Gastroesophageal sphincter (tissue), 4 donors: ENCODE measurements at regions not wholly inside any gene's neighbourhood (a gene's known extent, or its start where the extent isn't known, plus 50 kb on each side); places are given as distances from the start of the nearest gene placed in this dataset.

ENCODE experiments used
- ATAC-seq: fragments of 150-250 bp; one replicate; pipeline ENCODE4 v1.9.1; 2016; ENCODE audit warnings: mild to moderate bottlenecking, moderate library complexity
- H3K27ac ChIP-seq, 4 donors: fragments of 200-600 bp; sonication (generic) in 3 of 4; 1 replicate in 3 of 4; 2 replicates in 1 of 4; pipeline ENCODE4 v1.5.1; 2016 to 2019
- H3K27me3 ChIP-seq: fragments of 200-600 bp; sonication (generic); one replicate; pipeline ENCODE4 v1.5.1; 2019
- H3K36me3 ChIP-seq, 2 donors: fragments of 200-600 bp; sonication (generic); one replicate each; pipeline ENCODE4 v1.5.1; 2019; ENCODE audit warnings: control low read depth in 1 of 2
- H3K4me1 ChIP-seq, 3 donors: fragments of 200-600 bp; sonication (generic); 1 replicate in 2 of 3; 2 replicates in 1 of 3; pipeline ENCODE4 v1.5.1; 2016 to 2019; ENCODE audit warnings: control low read depth in 2 of 3
- H3K4me3 ChIP-seq, 2 donors: fragments of 200-600 bp; sonication (generic); one replicate each; pipeline ENCODE4 v1.5.1; 2019; ENCODE audit warnings: mild to moderate bottlenecking in 1 of 2, moderate library complexity in 1 of 2
- H3K9me3 ChIP-seq, 3 donors: fragments of 200-600 bp; sonication (generic); one replicate each; pipeline ENCODE4 v1.5.1; 2017 to 2019; ENCODE audit warnings: control low read depth in 2 of 3
- CTCF ChIP-seq, 4 experiments: fragments of 200-600 bp in 2 of 4; fragments of 450-650 bp in 2 of 4; sonication (generic) in 1 of 4; IDR thresholded peaks; one replicate each; pipeline ENCODE4 v1.5.1; 2017 to 2019; ENCODE audit warnings: antibody characterized with exemption in 4 of 4, mild to moderate bottlenecking in 2 of 4, moderate library complexity in 2 of 4
- EP300 ChIP-seq: sonication (generic); formaldehyde crosslinking; IDR thresholded peaks from one replicate; pipeline ENCODE4 v1.6.1; 2017; ENCODE audit warnings: antibody characterized with exemption, mild to moderate bottlenecking
- POLR2A ChIP-seq, 2 donors: fragments of 450-650 bp; IDR thresholded peaks; one replicate each; pipeline ENCODE4 v1.6.1; 2017; ENCODE audit warnings: antibody characterized with exemption in 2 of 2, mild to moderate bottlenecking in 2 of 2, moderate library complexity in 1 of 2
- POLR2AphosphoS5 ChIP-seq: sonication (generic); formaldehyde crosslinking; IDR thresholded peaks from one replicate; pipeline ENCODE4 v1.6.1; 2017; ENCODE audit warnings: antibody characterized with exemption
- WGBS, 2 donors: methylation state at CpG; one replicate each; pipeline ENCODE4 v1.1.5; 2018; ENCODE audit warnings: low coverage in 1 of 2; 5-methylcytosine and 5-hydroxymethylcytosine counted together

DNA sequence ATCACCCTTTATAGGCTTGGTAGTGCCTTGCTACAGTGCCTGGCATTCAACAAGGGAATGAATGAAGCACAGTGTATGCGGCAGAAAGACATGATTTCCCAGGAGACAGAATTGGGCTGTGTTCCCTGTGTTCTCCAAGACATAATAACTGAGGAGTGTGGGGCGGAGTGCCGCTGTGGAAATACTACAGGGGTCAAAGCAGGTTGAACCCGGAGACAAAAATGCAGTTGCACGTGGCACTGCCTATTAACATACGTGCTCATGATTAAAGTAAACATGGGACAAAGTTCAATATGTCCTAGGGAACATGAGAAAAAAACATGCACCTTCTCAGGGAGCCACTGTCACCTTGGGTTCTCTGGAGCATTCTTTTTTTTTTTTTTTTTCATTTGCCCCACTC lies 820.8 kb downstream of the RPA4 start:
- Histone ChIP-seq H3K4me1 (no peaks in the 10 kb centered on the region), H3K27ac (no peak overlapping the region), H3K36me3 (no peaks in the 10 kb centered on the region), H3K4me3 (no peak overlapping the region), H3K27me3 (no peaks in the 10 kb centered on the region), H3K9me3 (no peaks in the 10 kb centered on the region)
- WGBS, 2 donors, result 83 to 91% methylated on average over 4 to 5 of the region's 6 CpGs
- ATAC-seq, result no peak
- TF ChIP-seq POLR2AphosphoS5, result no peak
- TF ChIP-seq EP300, result no peak
- TF ChIP-seq POLR2A (IDR thresholded peaks at IDR 0.05), result no peak
- TF ChIP-seq CTCF (IDR thresholded peaks at IDR 0.05), result no peak

- Histone ChIP-seq H3K9me3 (no peaks in the 10 kb centered on the region), H3K36me3 (no peaks in the 10 kb centered on the region), H3K27ac (no peak overlapping the region), H3K4me1 (no peaks in the 10 kb centered on the region), H3K4me3 (no peak overlapping the region), H3K27me3 (no peaks in the 10 kb centered on the region)
- 100% methylated on average over 1 of the region's 1 CpG; no CpG with 5 or more reads in 1 of the 2 donors for WGBS, 2 donors
- TF ChIP-seq EP300 (no peak), CTCF (IDR thresholded peaks at IDR 0.05) (no peak), POLR2AphosphoS5 (no peak), POLR2A (IDR thresholded peaks at IDR 0.05) (no peak)
- no peak for ATAC-seq
Observed at GRCh38 chrX:97704881-97705280, 821.2 kb downstream of the RPA4 start.

DNA sequence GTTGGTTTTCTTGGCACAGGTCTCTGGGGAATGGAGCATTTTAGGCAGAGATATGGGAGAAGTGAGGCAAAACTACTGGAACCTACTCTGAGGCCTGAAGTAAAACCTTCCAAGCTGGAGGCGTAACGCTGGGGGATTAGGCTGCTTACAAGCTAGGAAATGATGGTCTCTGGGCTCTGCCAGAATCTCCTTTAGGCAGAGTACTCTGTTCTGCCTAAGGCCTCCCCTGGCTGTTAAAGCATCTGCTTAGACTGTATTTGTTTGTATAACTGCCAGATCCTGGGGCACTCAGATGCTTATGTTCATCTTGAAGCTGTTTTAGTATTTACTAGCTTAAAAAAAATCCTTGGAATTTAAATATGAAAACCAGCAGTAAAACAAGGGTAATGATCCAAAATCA lies 822.2 kb downstream of the RPA4 start:
- WGBS, 2 donors, result 90% methylated on average over 2 of the region's 2 CpGs; no CpG with 5 or more reads in 1 of the 2 donors
- no peaks in the 10 kb centered on the region for H3K27me3 ChIP-seq
- H3K4me1 ChIP-seq, result no peaks in the 10 kb centered on the region
- no peak for TF ChIP-seq CTCF (IDR thresholded peaks at IDR 0.05)
- no peak for TF ChIP-seq POLR2A (IDR thresholded peaks at IDR 0.05)
- no peak for TF ChIP-seq POLR2AphosphoS5
- no peak for TF ChIP-seq EP300
- no peak overlapping the region for H3K27ac ChIP-seq
- no peaks in the 10 kb centered on the region for H3K9me3 ChIP-seq
- no peaks in the 10 kb centered on the region for H3K36me3 ChIP-seq
- H3K4me3 ChIP-seq, result no peak overlapping the region
- no peak for ATAC-seq

- no peak for TF ChIP-seq POLR2A (IDR thresholded peaks at IDR 0.05)
- no peak for TF ChIP-seq CTCF (IDR thresholded peaks at IDR 0.05)
- TF ChIP-seq EP300, result no peak
- no peak for TF ChIP-seq POLR2AphosphoS5
- Histone ChIP-seq H3K4me1 (no peaks in the 10 kb centered on the region), H3K4me3 (no peak overlapping the region), H3K27me3 (no peaks in the 10 kb centered on the region), H3K9me3 (no peaks in the 10 kb centered on the region), H3K36me3 (no peaks in the 10 kb centered on the region), H3K27ac (no peak overlapping the region)
- no peak for ATAC-seq
Observed at GRCh38 chrX:97714072-97714471, 830.4 kb downstream of the RPA4 start.

DNA sequence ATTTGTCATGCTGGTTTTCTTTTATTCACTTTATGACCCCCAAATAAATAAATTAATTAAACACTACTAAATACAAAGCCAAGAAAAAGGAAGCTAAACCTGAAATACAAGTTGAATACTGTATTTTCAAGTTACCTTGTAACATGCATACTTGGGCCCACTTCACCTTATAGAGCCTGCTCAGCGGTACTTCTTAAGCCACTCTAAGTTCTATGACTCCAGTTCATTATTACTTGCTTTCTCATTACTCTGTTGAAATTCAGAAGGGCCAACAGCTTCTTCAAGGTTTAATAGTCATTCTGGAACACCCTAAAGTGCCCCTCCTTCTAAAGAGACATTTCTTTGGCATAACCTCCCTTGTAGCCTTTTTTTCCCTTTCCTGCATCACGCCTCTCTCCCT lies 844.5 kb downstream of the RPA4 start:
- no peak overlapping the region for H3K27ac ChIP-seq
- no peaks in the 10 kb centered on the region for H3K27me3 ChIP-seq
- no peaks in the 10 kb centered on the region for H3K9me3 ChIP-seq
- TF ChIP-seq CTCF (IDR thresholded peaks at IDR 0.05), result no peak
- no peak for TF ChIP-seq EP300
- no peak for TF ChIP-seq POLR2A (IDR thresholded peaks at IDR 0.05)
- TF ChIP-seq POLR2AphosphoS5, result no peak
- H3K4me3 ChIP-seq, result no peak overlapping the region
- 95 to 100% methylated on average over 1 to 2 of the region's 2 CpGs for WGBS, 2 donors
- H3K36me3 ChIP-seq, result no peaks in the 10 kb centered on the region
- no peak for ATAC-seq
- no peaks in the 10 kb centered on the region for H3K4me1 ChIP-seq
